HepG2 (cell line): ENCODE measurements at regions not wholly inside any gene's neighbourhood (a gene's known extent, or its start where the extent isn't known, plus 50 kb on each side); places are given as distances from the start of the nearest gene placed in this dataset.

Experiments
- EZH2 ChIP-seq: conservative IDR thresholded peaks from 2 replicates; pipeline ENCODE4 v1.6.1; 2012; ENCODE audit warnings: mild to moderate bottlenecking, low read depth, low read length, moderate library complexity
- GPN1 ChIP-seq: sonication (generic); formaldehyde crosslinking; IDR thresholded peaks from 2 replicates; pipeline ENCODE4 v1.5.1; 2020; ENCODE audit warnings: missing genetic modification reagents, borderline replicate concordance
- IKZF1 ChIP-seq: fragments of 450-650 bp; IDR thresholded peaks from 2 replicates; pipeline ENCODE4 v1.7.1; 2016
- MIXL1 ChIP-seq: IDR thresholded peaks from 2 replicates; pipeline ENCODE4 v1.6.1; 2016
- NCOA2 ChIP-seq: sonication (generic); formaldehyde crosslinking; IDR thresholded peaks from 2 replicates; pipeline ENCODE4 v1.8.0; 2022; ENCODE audit warnings: inconsistent platforms
- PRPF4 ChIP-seq: fragments of 200-400 bp; formaldehyde crosslinking; IDR thresholded peaks from 2 replicates; pipeline ENCODE4 v1.6.1; 2016; ENCODE audit warnings: low read length, low read depth; ENCODE audit not compliant: poor library complexity, severe bottlenecking
- RBFOX2 ChIP-seq: fragments of 200-400 bp; formaldehyde crosslinking; IDR thresholded peaks from 2 replicates; pipeline ENCODE4 v1.6.1; 2017; ENCODE audit warnings: low read depth, mild to moderate bottlenecking, low read length
- SMAD1 ChIP-seq: sonication (generic); formaldehyde crosslinking; IDR thresholded peaks from 2 replicates; pipeline ENCODE4 v1.4.0; 2020; ENCODE audit warnings: missing genetic modification reagents, low read depth, mild to moderate bottlenecking, borderline replicate concordance
- STAT6 ChIP-seq: sonication (generic); formaldehyde crosslinking; IDR thresholded peaks from 2 replicates; pipeline ENCODE4 v1.4.0; 2020; ENCODE audit warnings: missing genetic modification reagents, mild to moderate bottlenecking, borderline replicate concordance
- TFDP1 ChIP-seq: IDR thresholded peaks from 2 replicates; pipeline ENCODE4 v1.6.1; 2016; ENCODE audit warnings: missing compliant biosample characterization, missing genetic modification reagents, borderline replicate concordance
- TOE1 ChIP-seq: sonication (generic); formaldehyde crosslinking; IDR thresholded peaks from 2 replicates; pipeline ENCODE4 v1.4.0; 2020; ENCODE audit warnings: mild to moderate bottlenecking, missing genetic modification reagents
- ZNF121 ChIP-seq: sonication (generic); formaldehyde crosslinking; IDR thresholded peaks from 2 replicates; pipeline ENCODE4 v1.5.0; 2020; ENCODE audit warnings: mild to moderate bottlenecking, missing genetic modification reagents
- ZNF513 ChIP-seq: sonication (generic); formaldehyde crosslinking; conservative IDR thresholded peaks from 2 replicates; pipeline ENCODE4 v1.5.0; 2020; ENCODE audit warnings: missing genetic modification reagents
- ZNF619 ChIP-seq: sonication (generic); formaldehyde crosslinking; IDR thresholded peaks from 2 replicates; pipeline ENCODE4 v1.4.0; 2020; ENCODE audit warnings: mild to moderate bottlenecking, missing genetic modification reagents
- ZNF660 ChIP-seq: sonication (generic); formaldehyde crosslinking; IDR thresholded peaks from 2 replicates; pipeline ENCODE4 v1.5.1; 2020; ENCODE audit warnings: mild to moderate bottlenecking, low read depth, missing genetic modification reagents, borderline replicate concordance
- ZNF776 ChIP-seq: sonication (generic); formaldehyde crosslinking; IDR thresholded peaks from 2 replicates; pipeline ENCODE4 v1.4.0; 2020; ENCODE audit warnings: mild to moderate bottlenecking, missing genetic modification reagents
- ZSCAN25 ChIP-seq: sonication (generic); formaldehyde crosslinking; IDR thresholded peaks from 2 replicates; pipeline ENCODE4 v1.8.0; 2022; ENCODE audit warnings: mild to moderate bottlenecking, missing genetic modification reagents
- ZSCAN5A ChIP-seq: sonication (generic); formaldehyde crosslinking; IDR thresholded peaks from 2 replicates; pipeline ENCODE4 v1.8.0; 2022; ENCODE audit warnings: mild to moderate bottlenecking, missing genetic modification reagents, borderline replicate concordance
- TF ChIP-seq, protein P1 (sequence below): sonication (generic); formaldehyde crosslinking; IDR thresholded peaks from 2 replicates; pipeline ENCODE4 v1.8.0; 2022; ENCODE audit warnings: mild to moderate bottlenecking, missing genetic modification reagents; ENCODE audit not compliant: insufficient replicate concordance
- TF ChIP-seq, protein P2 (sequence below): sonication (generic); formaldehyde crosslinking; IDR thresholded peaks from 2 replicates; pipeline ENCODE4 v1.4.0; 2020; ENCODE audit warnings: mild to moderate bottlenecking, missing genetic modification reagents
- TF ChIP-seq, protein P3 (sequence below): sonication (generic); formaldehyde crosslinking; IDR thresholded peaks from 2 replicates; pipeline ENCODE4 v1.4.0; 2020; ENCODE audit warnings: mild to moderate bottlenecking, missing genetic modification reagents

DNA sequence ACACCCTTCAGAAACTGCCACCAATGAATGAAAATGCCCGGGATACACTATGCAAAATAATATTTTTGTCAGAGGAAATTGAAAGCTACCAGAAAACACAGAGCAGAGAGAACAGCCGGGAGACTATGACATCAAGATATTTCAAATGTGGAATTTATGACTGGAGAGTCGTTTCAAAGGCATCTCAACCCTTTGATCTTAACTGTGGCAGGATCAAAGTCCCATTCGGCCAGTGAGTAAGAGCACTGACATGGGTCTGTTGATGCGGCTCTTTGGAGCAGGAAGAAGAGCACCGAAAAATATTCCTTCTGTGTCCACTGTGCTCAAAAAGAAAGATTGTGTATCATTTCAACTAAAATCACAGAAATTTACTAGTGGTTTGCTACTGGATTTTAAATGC, 201.9 kb downstream of the RFC3 start (continued):
- TF ChIP-seq ZNF776 (CRISPR knock-in tag) (no peak), IKZF1 (no peak), MIXL1 (peak; percentile 70), STAT6 (no peak), ZNF660 (no peak), GPN1 (CRISPR knock-in tag) (no peak), ZNF619 (no peak), TFDP1 (CRISPR knock-in tag) (no peak), ZSCAN5A (CRISPR knock-in tag) (no peak), NCOA2 (CRISPR knock-in tag) (peak; percentile 82), PRPF4 (no peak), ZSCAN25 (CRISPR knock-in tag) (no peak), EZH2 (no peak), ZNF513 (CRISPR knock-in tag) (no peak), SMAD1 (CRISPR knock-in tag) (no peak), RBFOX2 (no peak; the same call in none of the 2 replicates), TOE1 (CRISPR knock-in tag) (no peak), ZNF121 (CRISPR knock-in tag) (no peak)
- TF ChIP-seq, protein P1, sequence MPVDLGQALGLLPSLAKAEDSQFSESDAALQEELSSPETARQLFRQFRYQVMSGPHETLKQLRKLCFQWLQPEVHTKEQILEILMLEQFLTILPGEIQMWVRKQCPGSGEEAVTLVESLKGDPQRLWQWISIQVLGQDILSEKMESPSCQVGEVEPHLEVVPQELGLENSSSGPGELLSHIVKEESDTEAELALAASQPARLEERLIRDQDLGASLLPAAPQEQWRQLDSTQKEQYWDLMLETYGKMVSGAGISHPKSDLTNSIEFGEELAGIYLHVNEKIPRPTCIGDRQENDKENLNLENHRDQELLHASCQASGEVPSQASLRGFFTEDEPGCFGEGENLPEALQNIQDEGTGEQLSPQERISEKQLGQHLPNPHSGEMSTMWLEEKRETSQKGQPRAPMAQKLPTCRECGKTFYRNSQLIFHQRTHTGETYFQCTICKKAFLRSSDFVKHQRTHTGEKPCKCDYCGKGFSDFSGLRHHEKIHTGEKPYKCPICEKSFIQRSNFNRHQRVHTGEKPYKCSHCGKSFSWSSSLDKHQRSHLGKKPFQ (CRISPR knock-in tag): peak; percentile 97
- TF ChIP-seq, protein P2, sequence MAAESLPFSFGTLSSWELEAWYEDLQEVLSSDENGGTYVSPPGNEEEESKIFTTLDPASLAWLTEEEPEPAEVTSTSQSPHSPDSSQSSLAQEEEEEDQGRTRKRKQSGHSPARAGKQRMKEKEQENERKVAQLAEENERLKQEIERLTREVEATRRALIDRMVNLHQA (CRISPR knock-in tag): no peak
- TF ChIP-seq, protein P3, sequence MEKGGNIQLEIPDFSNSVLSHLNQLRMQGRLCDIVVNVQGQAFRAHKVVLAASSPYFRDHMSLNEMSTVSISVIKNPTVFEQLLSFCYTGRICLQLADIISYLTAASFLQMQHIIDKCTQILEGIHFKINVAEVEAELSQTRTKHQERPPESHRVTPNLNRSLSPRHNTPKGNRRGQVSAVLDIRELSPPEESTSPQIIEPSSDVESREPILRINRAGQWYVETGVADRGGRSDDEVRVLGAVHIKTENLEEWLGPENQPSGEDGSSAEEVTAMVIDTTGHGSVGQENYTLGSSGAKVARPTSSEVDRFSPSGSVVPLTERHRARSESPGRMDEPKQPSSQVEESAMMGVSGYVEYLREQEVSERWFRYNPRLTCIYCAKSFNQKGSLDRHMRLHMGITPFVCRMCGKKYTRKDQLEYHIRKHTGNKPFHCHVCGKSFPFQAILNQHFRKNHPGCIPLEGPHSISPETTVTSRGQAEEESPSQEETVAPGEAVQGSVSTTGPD (CRISPR knock-in tag): no peak
